ENCODE measurements at regions not wholly inside any gene's neighbourhood (a gene's known extent, or its start where the extent isn't known, plus 50 kb on each side); places are given as distances from the start of the nearest gene placed in this dataset.

GRCh38 chr2:118689456-118689855 lies 158.0 kb downstream of the EN1 start:
- TF ChIP-seq CTCF (IDR thresholded peaks at IDR 0.05), result no peak
- TF ChIP-seq EZH2 (IDR thresholded peaks at IDR 0.05), result no peak

All from neural progenitor cell (in vitro differentiated cells).